ENCODE measurements at regions not wholly inside any gene's neighbourhood (a gene's known extent, or its start where the extent isn't known, plus 50 kb on each side); places are given as distances from the start of the nearest gene placed in this dataset.
A peak's percentile ranks its signal among the peaks of the same experiment; 100 is the strongest.

DNA sequence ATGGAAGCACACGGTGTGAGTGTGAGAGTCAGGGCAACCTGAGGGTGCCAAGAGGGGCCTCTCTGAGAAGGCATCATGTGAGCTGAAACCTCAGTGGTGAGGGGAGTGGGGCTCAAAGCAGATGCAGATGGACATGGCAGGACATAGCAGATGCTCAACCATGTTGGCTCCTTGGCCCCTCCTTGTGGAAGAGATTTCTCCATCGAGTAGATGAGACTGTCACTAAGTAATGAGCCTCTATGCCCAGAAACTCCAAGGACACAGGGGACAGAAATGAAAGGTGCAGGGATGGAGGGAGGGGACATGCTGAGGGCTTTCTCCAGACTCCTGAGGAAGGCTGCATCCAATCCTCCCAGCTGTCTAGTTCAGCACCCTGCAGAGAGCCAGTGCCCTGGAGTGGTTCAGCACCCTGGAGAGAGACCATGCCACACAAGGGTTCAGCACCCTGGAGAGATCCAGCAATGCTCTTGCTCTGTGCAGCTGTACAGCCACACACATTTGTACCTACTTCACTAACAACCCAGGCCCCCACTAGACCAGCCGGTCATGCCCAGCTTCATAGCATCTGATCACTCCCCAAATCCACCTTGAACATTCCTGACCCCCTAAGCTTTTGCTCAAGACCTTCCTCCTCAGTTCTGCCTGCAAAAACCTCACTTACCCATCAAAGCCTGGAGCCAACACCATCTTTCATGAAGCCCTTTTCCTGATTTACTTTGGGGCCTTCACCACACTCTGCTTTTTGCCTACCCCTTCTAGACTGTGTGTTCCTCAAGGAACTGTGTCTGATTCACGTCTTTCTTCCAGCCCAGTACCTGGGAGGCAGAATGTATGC is 252.0 kb downstream of the CTTN start (continued):
- TF ChIP-seq, protein P1, sequence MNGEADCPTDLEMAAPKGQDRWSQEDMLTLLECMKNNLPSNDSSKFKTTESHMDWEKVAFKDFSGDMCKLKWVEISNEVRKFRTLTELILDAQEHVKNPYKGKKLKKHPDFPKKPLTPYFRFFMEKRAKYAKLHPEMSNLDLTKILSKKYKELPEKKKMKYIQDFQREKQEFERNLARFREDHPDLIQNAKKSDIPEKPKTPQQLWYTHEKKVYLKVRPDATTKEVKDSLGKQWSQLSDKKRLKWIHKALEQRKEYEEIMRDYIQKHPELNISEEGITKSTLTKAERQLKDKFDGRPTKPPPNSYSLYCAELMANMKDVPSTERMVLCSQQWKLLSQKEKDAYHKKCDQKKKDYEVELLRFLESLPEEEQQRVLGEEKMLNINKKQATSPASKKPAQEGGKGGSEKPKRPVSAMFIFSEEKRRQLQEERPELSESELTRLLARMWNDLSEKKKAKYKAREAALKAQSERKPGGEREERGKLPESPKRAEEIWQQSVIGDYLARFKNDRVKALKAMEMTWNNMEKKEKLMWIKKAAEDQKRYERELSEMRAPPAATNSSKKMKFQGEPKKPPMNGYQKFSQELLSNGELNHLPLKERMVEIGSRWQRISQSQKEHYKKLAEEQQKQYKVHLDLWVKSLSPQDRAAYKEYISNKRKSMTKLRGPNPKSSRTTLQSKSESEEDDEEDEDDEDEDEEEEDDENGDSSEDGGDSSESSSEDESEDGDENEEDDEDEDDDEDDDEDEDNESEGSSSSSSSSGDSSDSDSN (CRISPR knock-in tag; IDR thresholded peaks at IDR 0.05) = no peak
- TF ChIP-seq ATF7 (IDR thresholded peaks at IDR 0.05) (no peak), ATF7 (CRISPR knock-in tag; IDR thresholded peaks at IDR 0.05) (peak; percentile 65), SCMH1 (CRISPR knock-in tag; IDR thresholded peaks at IDR 0.05; ENCODE audit: borderline replicate concordance) (peak; percentile 89), ZNF138 (CRISPR knock-in tag; IDR thresholded peaks at IDR 0.05; ENCODE audit: low read depth) (peak; percentile 100), ZNF772 (CRISPR knock-in tag; IDR thresholded peaks at IDR 0.05) (peak; percentile 99), MTA1 (CRISPR knock-in tag; IDR thresholded peaks at IDR 0.05; ENCODE audit: borderline replicate concordance) (no peak), ZNF850 (CRISPR knock-in tag; conservative IDR thresholded peaks at IDR 0.05) (peak; percentile 95), HDAC2 (CRISPR knock-in tag; IDR thresholded peaks at IDR 0.05) (peak; percentile 97), MEIS1 (CRISPR knock-in tag; IDR thresholded peaks at IDR 0.05; ENCODE audit: borderline replicate concordance) (peak; percentile 97), ELF1 (CRISPR knock-in tag; IDR thresholded peaks at IDR 0.05) (peak; percentile 55; the same call in 1 of the 2 replicates), NFIC (IDR thresholded peaks at IDR 0.05; ENCODE audit: low read length) (no peak)
- TF ChIP-seq, protein P2, sequence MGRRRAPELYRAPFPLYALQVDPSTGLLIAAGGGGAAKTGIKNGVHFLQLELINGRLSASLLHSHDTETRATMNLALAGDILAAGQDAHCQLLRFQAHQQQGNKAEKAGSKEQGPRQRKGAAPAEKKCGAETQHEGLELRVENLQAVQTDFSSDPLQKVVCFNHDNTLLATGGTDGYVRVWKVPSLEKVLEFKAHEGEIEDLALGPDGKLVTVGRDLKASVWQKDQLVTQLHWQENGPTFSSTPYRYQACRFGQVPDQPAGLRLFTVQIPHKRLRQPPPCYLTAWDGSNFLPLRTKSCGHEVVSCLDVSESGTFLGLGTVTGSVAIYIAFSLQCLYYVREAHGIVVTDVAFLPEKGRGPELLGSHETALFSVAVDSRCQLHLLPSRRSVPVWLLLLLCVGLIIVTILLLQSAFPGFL (CRISPR knock-in tag; IDR thresholded peaks at IDR 0.05) = peak; percentile 99
- TF ChIP-seq, protein P3, sequence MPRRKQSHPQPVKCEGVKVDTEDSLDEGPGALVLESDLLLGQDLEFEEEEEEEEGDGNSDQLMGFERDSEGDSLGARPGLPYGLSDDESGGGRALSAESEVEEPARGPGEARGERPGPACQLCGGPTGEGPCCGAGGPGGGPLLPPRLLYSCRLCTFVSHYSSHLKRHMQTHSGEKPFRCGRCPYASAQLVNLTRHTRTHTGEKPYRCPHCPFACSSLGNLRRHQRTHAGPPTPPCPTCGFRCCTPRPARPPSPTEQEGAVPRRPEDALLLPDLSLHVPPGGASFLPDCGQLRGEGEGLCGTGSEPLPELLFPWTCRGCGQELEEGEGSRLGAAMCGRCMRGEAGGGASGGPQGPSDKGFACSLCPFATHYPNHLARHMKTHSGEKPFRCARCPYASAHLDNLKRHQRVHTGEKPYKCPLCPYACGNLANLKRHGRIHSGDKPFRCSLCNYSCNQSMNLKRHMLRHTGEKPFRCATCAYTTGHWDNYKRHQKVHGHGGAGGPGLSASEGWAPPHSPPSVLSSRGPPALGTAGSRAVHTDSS (CRISPR knock-in tag; conservative IDR thresholded peaks at IDR 0.05) = no peak
- TF ChIP-seq, protein P4, sequence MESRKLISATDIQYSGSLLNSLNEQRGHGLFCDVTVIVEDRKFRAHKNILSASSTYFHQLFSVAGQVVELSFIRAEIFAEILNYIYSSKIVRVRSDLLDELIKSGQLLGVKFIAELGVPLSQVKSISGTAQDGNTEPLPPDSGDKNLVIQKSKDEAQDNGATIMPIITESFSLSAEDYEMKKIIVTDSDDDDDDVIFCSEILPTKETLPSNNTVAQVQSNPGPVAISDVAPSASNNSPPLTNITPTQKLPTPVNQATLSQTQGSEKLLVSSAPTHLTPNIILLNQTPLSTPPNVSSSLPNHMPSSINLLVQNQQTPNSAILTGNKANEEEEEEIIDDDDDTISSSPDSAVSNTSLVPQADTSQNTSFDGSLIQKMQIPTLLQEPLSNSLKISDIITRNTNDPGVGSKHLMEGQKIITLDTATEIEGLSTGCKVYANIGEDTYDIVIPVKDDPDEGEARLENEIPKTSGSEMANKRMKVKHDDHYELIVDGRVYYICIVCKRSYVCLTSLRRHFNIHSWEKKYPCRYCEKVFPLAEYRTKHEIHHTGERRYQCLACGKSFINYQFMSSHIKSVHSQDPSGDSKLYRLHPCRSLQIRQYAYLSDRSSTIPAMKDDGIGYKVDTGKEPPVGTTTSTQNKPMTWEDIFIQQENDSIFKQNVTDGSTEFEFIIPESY (CRISPR knock-in tag; IDR thresholded peaks at IDR 0.05) = peak; percentile 81
- TF ChIP-seq, protein P5, sequence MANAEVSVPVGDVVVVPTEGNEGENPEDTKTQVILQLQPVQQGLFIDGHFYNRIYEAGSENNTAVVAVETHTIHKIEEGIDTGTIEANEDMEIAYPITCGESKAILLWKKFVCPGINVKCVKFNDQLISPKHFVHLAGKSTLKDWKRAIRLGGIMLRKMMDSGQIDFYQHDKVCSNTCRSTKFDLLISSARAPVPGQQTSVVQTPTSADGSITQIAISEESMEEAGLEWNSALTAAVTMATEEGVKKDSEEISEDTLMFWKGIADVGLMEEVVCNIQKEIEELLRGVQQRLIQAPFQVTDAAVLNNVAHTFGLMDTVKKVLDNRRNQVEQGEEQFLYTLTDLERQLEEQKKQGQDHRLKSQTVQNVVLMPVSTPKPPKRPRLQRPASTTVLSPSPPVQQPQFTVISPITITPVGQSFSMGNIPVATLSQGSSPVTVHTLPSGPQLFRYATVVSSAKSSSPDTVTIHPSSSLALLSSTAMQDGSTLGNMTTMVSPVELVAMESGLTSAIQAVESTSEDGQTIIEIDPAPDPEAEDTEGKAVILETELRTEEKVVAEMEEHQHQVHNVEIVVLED (CRISPR knock-in tag; IDR thresholded peaks at IDR 0.05; ENCODE audit: borderline replicate concordance) = peak; percentile 54
- TF ChIP-seq, protein P6, sequence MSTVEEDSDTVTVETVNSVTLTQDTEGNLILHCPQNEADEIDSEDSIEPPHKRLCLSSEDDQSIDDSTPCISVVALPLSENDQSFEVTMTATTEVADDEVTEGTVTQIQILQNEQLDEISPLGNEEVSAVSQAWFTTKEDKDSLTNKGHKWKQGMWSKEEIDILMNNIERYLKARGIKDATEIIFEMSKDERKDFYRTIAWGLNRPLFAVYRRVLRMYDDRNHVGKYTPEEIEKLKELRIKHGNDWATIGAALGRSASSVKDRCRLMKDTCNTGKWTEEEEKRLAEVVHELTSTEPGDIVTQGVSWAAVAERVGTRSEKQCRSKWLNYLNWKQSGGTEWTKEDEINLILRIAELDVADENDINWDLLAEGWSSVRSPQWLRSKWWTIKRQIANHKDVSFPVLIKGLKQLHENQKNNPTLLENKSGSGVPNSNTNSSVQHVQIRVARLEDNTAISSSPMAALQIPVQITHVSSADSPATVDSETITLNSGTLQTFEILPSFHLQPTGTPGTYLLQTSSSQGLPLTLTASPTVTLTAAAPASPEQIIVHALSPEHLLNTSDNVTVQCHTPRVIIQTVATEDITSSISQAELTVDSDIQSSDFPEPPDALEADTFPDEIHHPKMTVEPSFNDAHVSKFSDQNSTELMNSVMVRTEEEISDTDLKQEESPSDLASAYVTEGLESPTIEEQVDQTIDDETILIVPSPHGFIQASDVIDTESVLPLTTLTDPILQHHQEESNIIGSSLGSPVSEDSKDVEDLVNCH (CRISPR knock-in tag; IDR thresholded peaks at IDR 0.05) = peak; percentile 94; the same call in 1 of the 2 replicates
